GM23338 (cell line): ENCODE measurements at regions not wholly inside any gene's neighbourhood (a gene's known extent, or its start where the extent isn't known, plus 50 kb on each side); places are given as distances from the start of the nearest gene placed in this dataset.

Experiments
- ATAC-seq: fragments of 200-7000 bp; cut with Tn5 transposase; 3 replicates; pipeline ENCODE4 v1.9.1; 2020
- DNase-seq: peaks from one replicate; pipeline ENCODE4 v3.0.0-alpha.2; 2015; ENCODE audit warnings: low spot score
- H2AFZ ChIP-seq: fragments of 200-600 bp; sonication (generic); 2 replicates; pipeline ENCODE4 v1.8.0; 2016; ENCODE audit warnings: antibody characterized with exemption, mild to moderate bottlenecking, moderate library complexity
- H3F3A ChIP-seq: fragments of 200-600 bp; sonication (generic); replicated peaks from 2 replicates; pipeline ENCODE4 v1.8.0; 2017; ENCODE audit warnings: antibody characterized with exemption, mixed run types, low read depth
- H3K27ac ChIP-seq: fragments of 200-600 bp; sonication (generic); 2 replicates; pipeline ENCODE4 v1.6.1; 2016; ENCODE audit warnings: low read depth
- H3K27me3 ChIP-seq: fragments of 200-600 bp; sonication (generic); 2 replicates; pipeline ENCODE4 v1.8.0; 2016; ENCODE audit warnings: mild to moderate bottlenecking, mixed run types, moderate library complexity; ENCODE audit not compliant: insufficient read depth
- H3K36me3 ChIP-seq: fragments of 200-600 bp; sonication (generic); 2 replicates; pipeline ENCODE4 v1.8.0; 2016; ENCODE audit warnings: mild to moderate bottlenecking; ENCODE audit not compliant: insufficient read depth
- H3K4me1 ChIP-seq: fragments of 200-600 bp; sonication (generic); 2 replicates; pipeline ENCODE4 v1.8.0; 2016; ENCODE audit warnings: mild to moderate bottlenecking, moderate library complexity; ENCODE audit not compliant: insufficient read depth
- H3K4me2 ChIP-seq: fragments of 200-600 bp; sonication (generic); 2 replicates; pipeline ENCODE4 v1.7.1; 2017; ENCODE audit warnings: mixed run types
- H3K4me3 ChIP-seq: fragments of 200-600 bp; sonication (generic); 2 replicates; pipeline ENCODE4 v1.6.1; 2016; ENCODE audit warnings: mixed run types
- H3K79me2 ChIP-seq: fragments of 200-600 bp; sonication (generic); replicated peaks from 2 replicates; pipeline ENCODE4 v1.8.0; 2017; ENCODE audit warnings: mild to moderate bottlenecking; ENCODE audit not compliant: insufficient read depth
- H3K9me2 ChIP-seq: fragments of 200-600 bp; sonication (generic); 2 replicates; pipeline ENCODE4 v1.8.0; 2017; ENCODE audit not compliant: insufficient read depth
- H4K20me1 ChIP-seq: fragments of 200-600 bp; sonication (generic); replicated peaks from 2 replicates; pipeline ENCODE4 v1.8.0; 2017; ENCODE audit warnings: mild to moderate bottlenecking; ENCODE audit not compliant: insufficient read depth
- H3K27ac Mint-ChIP-seq: 2 replicates; pipeline ENCODE4 v1.8.0; 2020; ENCODE audit warnings: inconsistent platforms, mild to moderate bottlenecking, moderate library complexity, mixed read lengths
- H3K27me3 Mint-ChIP-seq: 3 replicates; pipeline ENCODE4 v1.8.0; 2022; ENCODE audit warnings: low read depth, mild to moderate bottlenecking, moderate library complexity, mixed read lengths, inconsistent platforms; ENCODE audit not compliant: insufficient read depth, poor library complexity
- H3K36me3 Mint-ChIP-seq: 3 replicates; pipeline ENCODE4 v1.8.0; 2021; ENCODE audit warnings: low read depth, mild to moderate bottlenecking, inconsistent platforms, moderate library complexity, mixed read lengths
- H3K4me1 Mint-ChIP-seq: 3 replicates; pipeline ENCODE4 v1.8.0; 2020; ENCODE audit warnings: mild to moderate bottlenecking, inconsistent platforms, mixed read lengths
- H3K4me3 Mint-ChIP-seq: 3 replicates; pipeline ENCODE4 v1.8.0; 2021; ENCODE audit warnings: moderate library complexity, mild to moderate bottlenecking, inconsistent platforms, mixed read lengths
- H3K9me3 Mint-ChIP-seq: 3 replicates; pipeline ENCODE4 v1.8.0; 2020; ENCODE audit warnings: moderate library complexity, mild to moderate bottlenecking, inconsistent platforms, mixed read lengths
- CREB1 ChIP-seq: fragments of 250-450 bp; sonication (Bioruptor Pico); IDR thresholded peaks from 2 replicates; pipeline ENCODE4 v1.5.0; 2020; ENCODE audit warnings: low read depth, mild to moderate bottlenecking, moderate library complexity
- EZH2phosphoT487 ChIP-seq: fragments of 200-600 bp; sonication (generic); IDR thresholded peaks from one replicate; pipeline ENCODE4 v1.8.1; 2018; ENCODE audit warnings: antibody characterized with exemption; ENCODE audit not compliant: unreplicated experiment
- NANOG ChIP-seq: IDR thresholded peaks from 2 replicates; pipeline ENCODE4 v1.6.1; 2016; ENCODE audit warnings: antibody characterized with exemption, borderline replicate concordance
- STAT1 ChIP-seq: IDR thresholded peaks from one replicate; pipeline ENCODE4 v1.6.1; 2016; ENCODE audit warnings: antibody characterized with exemption; ENCODE audit not compliant: unreplicated experiment
- ZNF114 ChIP-seq: fragments of 250-450 bp; sonication (Bioruptor Pico); IDR thresholded peaks from 2 replicates; pipeline ENCODE4 v1.5.0; 2020; ENCODE audit warnings: mild to moderate bottlenecking, moderate library complexity
- ZNF331 ChIP-seq: fragments of 250-450 bp; sonication (Bioruptor Pico); IDR thresholded peaks from 2 replicates; pipeline ENCODE4 v1.5.0; 2020; ENCODE audit warnings: low read depth, mild to moderate bottlenecking, moderate library complexity
- TF ChIP-seq, protein P1 (sequence below): fragments of 250-450 bp; sonication (Bioruptor Pico); IDR thresholded peaks from 2 replicates; pipeline ENCODE4 v1.5.0; 2020; ENCODE audit warnings: mild to moderate bottlenecking, moderate library complexity
- TF ChIP-seq, protein P2 (sequence below), 2 experiments: fragments of 200-600 bp in 1 of 2; sonication (generic) in 1 of 2; conservative IDR thresholded peaks; 2 replicates each; pipeline versions ENCODE4 v1.5.1 to v1.6.1; 2016 to 2017; ENCODE audit warnings: antibody characterized with exemption in 2 of 2, low read depth in 2 of 2, mild to moderate bottlenecking in 2 of 2, moderate library complexity in 1 of 2

GRCh38 chr6:66949191-66949661, 1242.2 kb upstream of the EYS start (continued):
- TF ChIP-seq, protein P1, sequence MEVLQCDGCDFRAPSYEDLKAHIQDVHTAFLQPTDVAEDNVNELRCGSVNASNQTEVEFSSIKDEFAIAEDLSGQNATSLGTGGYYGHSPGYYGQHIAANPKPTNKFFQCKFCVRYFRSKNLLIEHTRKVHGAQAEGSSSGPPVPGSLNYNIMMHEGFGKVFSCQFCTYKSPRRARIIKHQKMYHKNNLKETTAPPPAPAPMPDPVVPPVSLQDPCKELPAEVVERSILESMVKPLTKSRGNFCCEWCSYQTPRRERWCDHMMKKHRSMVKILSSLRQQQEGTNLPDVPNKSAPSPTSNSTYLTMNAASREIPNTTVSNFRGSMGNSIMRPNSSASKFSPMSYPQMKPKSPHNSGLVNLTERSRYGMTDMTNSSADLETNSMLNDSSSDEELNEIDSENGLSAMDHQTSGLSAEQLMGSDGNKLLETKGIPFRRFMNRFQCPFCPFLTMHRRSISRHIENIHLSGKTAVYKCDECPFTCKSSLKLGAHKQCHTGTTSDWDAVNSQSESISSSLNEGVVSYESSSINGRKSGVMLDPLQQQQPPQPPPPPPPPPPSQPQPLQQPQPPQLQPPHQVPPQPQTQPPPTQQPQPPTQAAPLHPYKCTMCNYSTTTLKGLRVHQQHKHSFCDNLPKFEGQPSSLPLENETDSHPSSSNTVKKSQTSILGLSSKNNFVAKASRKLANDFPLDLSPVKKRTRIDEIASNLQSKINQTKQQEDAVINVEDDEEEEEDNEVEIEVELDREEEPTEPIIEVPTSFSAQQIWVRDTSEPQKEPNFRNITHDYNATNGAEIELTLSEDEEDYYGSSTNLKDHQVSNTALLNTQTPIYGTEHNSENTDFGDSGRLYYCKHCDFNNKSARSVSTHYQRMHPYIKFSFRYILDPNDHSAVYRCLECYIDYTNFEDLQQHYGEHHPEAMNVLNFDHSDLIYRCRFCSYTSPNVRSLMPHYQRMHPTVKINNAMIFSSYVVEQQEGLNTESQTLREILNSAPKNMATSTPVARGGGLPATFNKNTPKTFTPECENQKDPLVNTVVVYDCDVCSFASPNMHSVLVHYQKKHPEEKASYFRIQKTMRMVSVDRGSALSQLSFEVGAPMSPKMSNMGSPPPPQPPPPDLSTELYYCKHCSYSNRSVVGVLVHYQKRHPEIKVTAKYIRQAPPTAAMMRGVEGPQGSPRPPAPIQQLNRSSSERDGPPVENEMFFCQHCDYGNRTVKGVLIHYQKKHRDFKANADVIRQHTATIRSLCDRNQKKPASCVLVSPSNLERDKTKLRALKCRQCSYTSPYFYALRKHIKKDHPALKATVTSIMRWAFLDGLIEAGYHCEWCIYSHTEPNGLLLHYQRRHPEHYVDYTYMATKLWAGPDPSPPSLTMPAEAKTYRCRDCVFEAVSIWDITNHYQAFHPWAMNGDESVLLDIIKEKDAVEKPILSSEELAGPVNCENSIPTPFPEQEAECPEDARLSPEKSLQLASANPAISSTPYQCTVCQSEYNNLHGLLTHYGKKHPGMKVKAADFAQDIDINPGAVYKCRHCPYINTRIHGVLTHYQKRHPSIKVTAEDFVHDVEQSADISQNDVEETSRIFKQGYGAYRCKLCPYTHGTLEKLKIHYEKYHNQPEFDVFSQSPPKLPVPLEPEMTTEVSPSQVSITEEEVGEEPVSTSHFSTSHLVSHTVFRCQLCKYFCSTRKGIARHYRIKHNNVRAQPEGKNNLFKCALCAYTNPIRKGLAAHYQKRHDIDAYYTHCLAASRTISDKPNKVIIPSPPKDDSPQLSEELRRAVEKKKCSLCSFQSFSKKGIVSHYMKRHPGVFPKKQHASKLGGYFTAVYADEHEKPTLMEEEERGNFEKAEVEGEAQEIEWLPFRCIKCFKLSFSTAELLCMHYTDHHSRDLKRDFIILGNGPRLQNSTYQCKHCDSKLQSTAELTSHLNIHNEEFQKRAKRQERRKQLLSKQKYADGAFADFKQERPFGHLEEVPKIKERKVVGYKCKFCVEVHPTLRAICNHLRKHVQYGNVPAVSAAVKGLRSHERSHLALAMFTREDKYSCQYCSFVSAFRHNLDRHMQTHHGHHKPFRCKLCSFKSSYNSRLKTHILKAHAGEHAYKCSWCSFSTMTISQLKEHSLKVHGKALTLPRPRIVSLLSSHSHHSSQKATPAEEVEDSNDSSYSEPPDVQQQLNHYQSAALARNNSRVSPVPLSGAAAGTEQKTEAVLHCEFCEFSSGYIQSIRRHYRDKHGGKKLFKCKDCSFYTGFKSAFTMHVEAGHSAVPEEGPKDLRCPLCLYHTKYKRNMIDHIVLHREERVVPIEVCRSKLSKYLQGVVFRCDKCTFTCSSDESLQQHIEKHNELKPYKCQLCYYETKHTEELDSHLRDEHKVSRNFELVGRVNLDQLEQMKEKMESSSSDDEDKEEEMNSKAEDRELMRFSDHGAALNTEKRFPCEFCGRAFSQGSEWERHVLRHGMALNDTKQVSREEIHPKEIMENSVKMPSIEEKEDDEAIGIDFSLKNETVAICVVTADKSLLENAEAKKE (CRISPR knock-in tag), result no peak
- TF ChIP-seq EZH2phosphoT487 (no peak), ZNF114 (CRISPR knock-in tag) (no peak)

DNA sequence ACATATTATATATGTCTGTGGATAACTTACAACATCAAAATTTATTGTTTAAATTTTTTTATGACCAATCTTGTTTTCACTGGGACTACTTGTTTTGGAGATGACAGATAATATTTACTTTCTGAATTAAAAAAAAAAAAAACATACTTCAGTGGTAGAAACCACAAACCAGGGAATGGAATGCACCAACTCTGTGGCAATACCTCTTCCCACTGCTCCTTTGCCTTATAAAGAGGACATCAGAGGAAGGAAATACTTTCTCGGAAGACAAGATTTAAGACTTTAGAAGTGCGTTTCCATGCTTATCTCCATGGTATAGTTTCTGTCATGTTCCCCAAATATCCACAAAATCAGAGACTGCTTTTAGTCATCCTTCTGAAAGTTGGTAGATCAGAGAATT, 1241.1 kb upstream of the EYS start:
- Histone ChIP-seq H3K9me2 (no peaks in the 10 kb centered on the region), H3F3A (no peaks in the 10 kb centered on the region), H3K79me2 (no peaks in the 10 kb centered on the region), H3K27ac (no peak overlapping the region), H3K27me3 (no peaks in the 10 kb centered on the region), H2AFZ (no peak overlapping the region), H3K4me1 (no peaks in the 10 kb centered on the region), H4K20me1 (no peaks in the 10 kb centered on the region), H3K4me3 (no peak overlapping the region), H3K4me2 (no peak overlapping the region), H3K36me3 (no peaks in the 10 kb centered on the region)
- no peak overlapping the region for H3K4me3 Mint-ChIP-seq
- ATAC-seq (no peak), DNase-seq (no peak)
- peaks cover 28% of the 10 kb centered on the region for H3K9me3 Mint-ChIP-seq
- H3K4me1 Mint-ChIP-seq, result no peaks in the 10 kb centered on the region; the same call in 2 of the 3 replicates
- no peak overlapping the region for H3K27ac Mint-ChIP-seq
- H3K36me3 Mint-ChIP-seq, result peaks cover 11% of the 10 kb centered on the region; the same call in 2 of the 3 replicates
- peaks cover 1% of the 10 kb centered on the region for H3K27me3 Mint-ChIP-seq
- TF ChIP-seq CREB1 (CRISPR knock-in tag), result no peak
- TF ChIP-seq ZNF331 (CRISPR knock-in tag), result no peak
- TF ChIP-seq ZNF114 (CRISPR knock-in tag), result no peak
- TF ChIP-seq, protein P1 (CRISPR knock-in tag), result no peak
- no peak for TF ChIP-seq NANOG
- no peak for TF ChIP-seq STAT1
- TF ChIP-seq, protein P2, sequence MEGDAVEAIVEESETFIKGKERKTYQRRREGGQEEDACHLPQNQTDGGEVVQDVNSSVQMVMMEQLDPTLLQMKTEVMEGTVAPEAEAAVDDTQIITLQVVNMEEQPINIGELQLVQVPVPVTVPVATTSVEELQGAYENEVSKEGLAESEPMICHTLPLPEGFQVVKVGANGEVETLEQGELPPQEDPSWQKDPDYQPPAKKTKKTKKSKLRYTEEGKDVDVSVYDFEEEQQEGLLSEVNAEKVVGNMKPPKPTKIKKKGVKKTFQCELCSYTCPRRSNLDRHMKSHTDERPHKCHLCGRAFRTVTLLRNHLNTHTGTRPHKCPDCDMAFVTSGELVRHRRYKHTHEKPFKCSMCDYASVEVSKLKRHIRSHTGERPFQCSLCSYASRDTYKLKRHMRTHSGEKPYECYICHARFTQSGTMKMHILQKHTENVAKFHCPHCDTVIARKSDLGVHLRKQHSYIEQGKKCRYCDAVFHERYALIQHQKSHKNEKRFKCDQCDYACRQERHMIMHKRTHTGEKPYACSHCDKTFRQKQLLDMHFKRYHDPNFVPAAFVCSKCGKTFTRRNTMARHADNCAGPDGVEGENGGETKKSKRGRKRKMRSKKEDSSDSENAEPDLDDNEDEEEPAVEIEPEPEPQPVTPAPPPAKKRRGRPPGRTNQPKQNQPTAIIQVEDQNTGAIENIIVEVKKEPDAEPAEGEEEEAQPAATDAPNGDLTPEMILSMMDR (conservative IDR thresholded peaks at IDR 0.05; ENCODE audit: low read depth in 2 of 2), result no peak
- TF ChIP-seq EZH2phosphoT487, result no peak
